GM18505 (cell line): ENCODE measurements at regions not wholly inside any gene's neighbourhood (a gene's known extent, or its start where the extent isn't known, plus 50 kb on each side); places are given as distances from the start of the nearest gene placed in this dataset.

Experiments
- ATAC-seq: cut with Tn5 transposase; IDR thresholded peaks from one replicate; pipeline ENCODE4 v1.9.1; 2021; ENCODE audit not compliant: unreplicated experiment
- POLR2A ChIP-seq: IDR thresholded peaks from 4 replicates; pipeline ENCODE4 v1.6.1; 2011; ENCODE audit warnings: borderline replicate concordance; ENCODE audit not compliant: insufficient read depth, insufficient read length; ENCODE audit errors: extremely low read depth

DNA sequence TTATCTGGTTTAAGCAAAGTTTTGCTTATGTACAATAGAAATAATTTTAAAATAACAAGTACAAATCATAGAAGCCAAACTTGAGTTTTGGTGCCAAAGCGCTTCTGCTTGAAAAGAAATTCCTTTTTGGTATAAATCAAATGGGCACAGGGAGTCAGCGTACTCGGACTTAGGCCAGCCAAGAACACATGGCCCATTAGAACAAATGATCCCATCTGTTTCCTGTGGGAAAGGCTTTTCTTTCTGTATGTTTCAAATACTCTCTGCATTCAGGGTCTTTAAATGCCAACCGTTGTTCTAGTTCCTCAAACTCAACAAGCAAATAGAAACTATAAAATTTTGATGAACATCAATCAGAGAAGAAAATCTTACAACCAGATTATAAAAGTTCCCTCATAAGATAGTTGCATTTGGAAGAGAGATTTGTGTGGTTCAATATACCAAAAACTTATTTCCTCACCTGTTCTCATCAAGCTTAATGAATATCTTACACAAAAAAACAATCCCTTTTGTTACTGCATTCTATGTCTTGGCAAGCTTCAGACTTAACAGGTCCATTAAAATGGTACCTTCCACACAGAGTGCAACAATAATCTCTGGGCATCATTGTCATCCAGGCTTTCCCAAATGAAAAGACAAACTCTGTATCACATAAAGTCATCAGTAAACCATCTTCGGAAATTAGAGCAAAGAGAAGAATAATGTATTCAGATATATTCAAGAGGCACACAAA lies 739.8 kb upstream of the API5 start:
- TF ChIP-seq POLR2A = no peak
- no peak for ATAC-seq

DNA sequence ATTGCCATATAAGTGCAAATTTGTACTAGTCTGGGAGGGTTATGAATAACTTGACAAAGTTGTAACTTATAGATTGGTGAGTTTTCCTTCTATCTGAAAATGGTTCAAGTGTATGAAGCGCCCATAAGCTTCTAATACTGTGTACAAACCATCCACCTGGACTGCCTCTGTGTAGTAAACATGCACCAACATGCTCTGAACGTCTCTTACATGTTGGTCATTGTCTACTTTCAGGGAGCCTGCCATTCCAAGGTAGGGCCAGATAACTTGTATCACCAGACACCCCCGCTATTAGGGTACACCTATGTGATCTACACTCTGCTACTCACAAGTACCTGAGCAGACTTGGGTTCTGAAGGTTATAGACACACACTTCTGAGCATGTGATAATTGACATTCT lies 735.5 kb upstream of the API5 start:
- no peak for TF ChIP-seq POLR2A
- ATAC-seq = no peak

DNA sequence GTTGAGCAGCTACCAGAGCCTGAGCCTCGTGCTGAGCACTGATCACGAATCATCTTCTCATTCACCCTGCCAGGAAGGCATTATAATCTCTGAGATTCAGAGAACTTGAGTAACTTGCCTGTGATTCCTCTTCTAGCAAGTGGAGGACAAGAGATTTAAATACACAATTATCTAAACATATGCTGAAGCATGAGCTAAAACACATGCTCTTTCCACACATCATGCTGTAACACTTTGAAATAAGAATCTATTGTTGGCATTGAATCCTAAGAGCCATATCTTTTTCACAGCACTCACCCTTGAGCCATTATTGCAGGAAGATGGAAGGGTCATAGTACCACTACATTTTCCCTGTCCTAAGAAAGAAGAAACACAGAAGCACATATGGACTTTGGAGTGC lies 722.5 kb upstream of the API5 start:
- ATAC-seq = no peak
- no peak for TF ChIP-seq POLR2A

DNA sequence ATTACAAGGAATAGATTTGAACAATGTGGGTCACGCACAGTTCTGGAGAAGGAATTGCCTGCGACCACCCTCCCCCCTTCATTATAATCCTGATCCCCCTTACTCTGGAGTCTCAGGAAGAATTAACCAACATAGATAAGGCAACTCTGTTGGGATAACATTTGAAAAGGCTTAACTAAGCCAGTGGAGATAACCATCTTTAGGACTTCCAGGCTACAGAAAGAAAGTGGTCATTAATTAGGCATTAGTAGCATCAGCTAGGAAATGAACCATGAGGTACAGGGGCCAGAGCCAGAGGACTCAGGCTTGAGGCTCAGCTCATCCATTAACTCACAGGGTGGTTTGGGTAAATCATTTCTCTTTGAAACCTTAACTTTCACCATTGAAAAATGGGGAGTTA lies 720.0 kb upstream of the API5 start:
- ATAC-seq = no peak
- no peak for TF ChIP-seq POLR2A

DNA sequence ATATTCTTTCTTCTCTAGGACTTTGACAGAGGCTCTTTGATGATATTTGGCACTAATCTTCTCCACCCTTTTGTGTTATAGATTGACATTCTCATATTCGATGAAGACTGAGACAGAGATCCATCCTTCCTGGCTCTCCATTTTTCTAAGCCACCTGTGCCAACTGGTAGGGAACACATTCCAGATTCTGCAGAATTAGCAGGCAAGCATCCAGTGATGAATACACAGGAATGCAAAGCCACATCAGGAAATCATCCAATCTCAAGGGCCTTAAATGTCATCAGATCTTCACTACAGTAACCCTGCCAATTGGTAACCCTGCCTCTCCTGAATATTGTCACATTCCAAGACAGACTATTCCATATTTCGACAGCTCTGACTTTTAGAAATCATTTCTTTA lies 718.4 kb upstream of the API5 start:
- no peak for ATAC-seq
- TF ChIP-seq POLR2A = no peak

DNA sequence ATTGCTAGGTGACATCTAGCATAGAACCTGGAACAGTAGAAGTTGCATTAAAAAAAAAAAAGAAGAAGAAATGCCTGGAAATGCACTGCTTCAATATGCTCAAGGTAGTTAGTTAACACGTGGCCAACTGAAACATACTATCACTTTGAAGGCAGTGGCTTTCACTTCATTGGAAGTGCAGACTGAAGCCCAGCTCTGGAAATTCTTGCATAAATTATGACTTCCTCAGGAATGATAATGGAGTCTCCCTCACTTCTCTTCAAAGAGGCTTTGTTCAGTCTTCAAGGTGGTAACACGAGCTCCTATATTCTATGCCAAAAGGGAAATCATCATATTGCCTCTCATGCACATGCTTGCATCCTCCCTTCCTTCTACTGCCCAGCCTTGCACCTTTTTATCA lies 715.9 kb upstream of the API5 start:
- no peak for TF ChIP-seq POLR2A
- no peak for ATAC-seq

DNA sequence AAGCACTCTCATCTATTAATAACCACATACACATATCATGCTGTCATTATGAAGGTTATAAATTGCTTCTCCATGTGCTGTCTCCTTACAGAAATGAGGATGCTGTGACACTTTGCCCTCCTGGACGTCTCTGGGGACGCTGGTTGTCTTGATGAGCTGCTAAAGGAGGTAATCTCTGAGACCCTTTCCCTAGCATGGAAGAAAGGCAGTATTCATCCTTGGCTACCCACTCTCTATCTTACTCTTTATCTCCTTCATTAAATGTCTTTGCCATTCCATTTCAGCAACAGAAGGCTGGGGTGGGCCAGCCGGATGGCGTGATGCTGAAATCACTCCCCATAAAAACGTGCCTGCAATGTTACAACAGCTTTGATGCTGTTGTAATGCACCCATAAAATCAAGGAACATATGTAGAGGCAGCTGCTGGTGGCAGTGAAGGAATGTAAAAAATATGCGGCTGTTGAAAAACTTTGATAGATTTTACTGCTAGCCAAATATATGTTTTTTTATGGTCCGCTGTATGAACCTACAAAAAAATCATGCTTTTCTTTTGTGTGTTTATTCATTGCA lies 715.1 kb upstream of the API5 start:
- no peak for TF ChIP-seq POLR2A
- ATAC-seq = no peak

DNA sequence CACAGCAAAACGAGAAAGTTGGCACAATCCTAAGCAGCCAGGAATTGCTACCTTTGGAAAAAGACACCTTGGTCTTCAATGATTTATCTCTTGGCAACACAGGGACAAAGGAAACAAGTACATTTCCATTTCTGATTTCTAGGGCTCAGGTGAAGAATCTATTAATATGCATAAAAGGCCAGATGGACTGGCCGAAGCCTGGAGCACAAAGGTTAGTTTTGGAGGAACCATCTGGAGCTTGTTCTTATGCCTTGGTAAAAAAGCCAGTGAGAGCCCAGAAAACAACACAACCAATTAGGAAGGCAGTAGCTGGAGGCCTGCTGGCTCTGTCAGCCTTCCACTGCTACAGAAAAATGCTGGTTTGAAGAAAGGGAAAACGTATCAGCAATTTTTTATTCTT lies 713.5 kb upstream of the API5 start:
- TF ChIP-seq POLR2A = no peak
- no peak for ATAC-seq

DNA sequence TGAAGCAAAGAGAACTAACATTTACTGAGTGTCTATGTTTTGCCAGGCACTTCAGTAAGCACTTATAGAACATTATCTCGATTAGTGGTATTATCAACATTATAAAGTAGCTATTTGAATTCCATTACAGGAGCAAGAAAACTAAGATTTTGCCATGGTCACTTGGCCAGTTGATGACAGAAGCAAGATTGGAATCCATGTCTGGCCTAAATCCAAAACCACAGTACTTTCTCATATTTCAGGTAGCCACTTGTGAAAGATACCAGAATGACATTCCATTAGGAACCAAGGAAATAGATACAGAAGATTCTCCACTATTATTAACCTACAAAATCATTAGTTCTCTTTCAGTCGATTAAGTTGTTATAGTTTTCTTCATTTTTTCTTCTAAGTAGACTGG lies 691.0 kb upstream of the API5 start:
- no peak for ATAC-seq
- TF ChIP-seq POLR2A = no peak

DNA sequence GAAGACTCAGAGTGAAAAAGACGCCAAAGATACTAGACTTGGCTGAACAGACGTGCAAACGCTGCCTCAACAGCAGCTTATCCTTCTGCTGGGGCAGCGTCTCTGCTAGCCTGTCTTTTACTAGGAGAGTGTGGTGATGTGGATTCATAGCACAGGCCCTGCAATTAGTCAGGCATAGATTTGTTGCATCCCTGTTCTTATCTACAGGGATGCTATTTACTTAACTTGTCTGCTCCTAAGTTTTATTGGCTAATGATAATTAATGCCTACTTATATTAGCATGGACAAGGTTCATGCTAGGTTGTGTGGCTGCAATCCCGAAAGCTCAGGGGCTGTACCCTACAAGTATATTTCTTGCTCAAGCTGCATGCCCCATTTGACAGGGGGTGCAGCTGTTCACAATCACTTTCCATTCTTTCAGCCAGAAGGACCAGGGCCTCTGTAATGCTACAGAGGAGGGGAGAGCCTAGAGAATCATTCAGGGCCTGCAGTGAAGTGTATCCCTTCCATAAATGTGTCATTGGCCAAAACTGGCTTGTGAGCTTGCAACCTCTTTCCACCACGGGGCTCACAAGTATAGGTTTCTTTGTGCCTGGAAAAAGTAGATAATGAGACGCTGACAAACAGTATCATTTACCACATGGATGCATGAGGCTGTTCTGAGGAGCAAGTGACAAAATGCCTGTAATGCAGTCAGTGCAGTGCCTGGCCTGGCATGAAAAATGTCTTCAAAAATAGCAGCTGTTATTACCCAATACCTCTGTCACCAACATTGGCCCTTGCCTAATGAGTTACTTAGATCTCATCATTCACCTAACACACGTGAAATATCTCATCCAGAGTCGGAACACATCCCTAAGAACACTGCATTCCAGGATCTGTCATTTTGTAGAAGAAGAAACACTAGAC lies 685.8 kb upstream of the API5 start:
- no peak for ATAC-seq
- no peak for TF ChIP-seq POLR2A

DNA sequence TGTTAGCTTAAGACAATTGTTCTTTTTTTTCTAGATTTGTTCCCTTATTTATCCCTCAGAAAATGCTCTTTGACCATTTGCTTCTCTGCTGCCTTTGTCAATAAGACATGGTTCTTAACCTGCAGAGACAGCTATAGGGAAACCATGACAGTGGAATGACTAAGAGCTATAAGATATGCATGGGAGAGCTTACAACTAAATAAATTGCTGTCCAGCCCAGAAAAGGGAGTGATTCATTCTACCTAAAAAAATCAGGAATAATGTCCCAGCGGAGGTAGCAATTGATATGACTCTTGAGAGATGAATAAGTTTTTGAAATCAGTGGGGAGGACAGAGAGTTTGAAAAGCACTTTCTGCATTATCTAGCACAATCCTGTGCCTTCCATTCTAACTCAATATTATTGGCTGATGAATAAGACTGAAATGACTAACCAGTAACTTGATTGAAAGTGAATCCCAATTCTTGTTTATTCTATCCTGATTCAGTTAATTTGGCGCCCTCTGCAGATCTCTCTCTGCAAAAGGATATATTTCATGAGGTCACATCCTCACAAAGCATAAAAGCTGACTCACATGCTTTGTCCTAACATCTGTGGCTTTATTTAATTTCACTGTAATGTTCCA lies 680.5 kb upstream of the API5 start:
- no peak for ATAC-seq
- TF ChIP-seq POLR2A = no peak

DNA sequence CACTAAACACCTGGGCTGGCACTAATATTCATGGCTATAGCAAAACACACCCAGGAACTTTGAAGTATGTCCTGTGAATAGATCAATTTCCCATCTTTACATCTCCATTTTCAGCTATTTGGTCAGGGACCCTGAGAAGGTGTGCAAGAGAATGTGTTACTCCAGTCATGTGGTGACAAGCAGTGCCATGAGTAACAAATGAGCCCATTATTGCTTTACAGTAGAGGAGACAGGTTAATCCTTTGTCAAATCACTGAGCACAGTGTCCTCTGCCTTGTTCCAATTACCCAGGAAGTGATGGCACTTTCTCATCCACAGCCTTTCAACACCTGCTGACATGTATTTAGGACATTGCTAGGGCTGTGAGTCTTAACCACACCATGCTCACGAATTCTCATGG lies 664.8 kb upstream of the API5 start:
- TF ChIP-seq POLR2A = no peak
- no peak for ATAC-seq

DNA sequence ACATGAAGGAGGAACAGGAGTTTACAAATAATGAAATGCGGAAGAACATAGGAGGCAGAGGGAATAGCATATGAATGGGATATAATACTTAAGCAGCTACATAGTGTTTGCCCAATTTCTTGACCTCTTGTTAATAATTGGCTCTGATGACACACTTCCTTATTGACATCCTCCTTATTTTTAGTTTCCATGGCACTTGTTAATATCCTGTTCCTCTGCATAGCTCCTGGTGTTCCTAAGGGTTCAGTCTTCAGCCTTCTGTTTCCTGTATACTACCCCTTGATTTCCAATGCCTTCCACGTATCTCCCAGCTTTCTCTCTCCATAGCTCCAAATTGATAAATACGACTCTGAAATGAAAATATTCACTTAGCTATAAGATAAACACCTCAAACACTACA lies 663.8 kb upstream of the API5 start:
- no peak for ATAC-seq
- TF ChIP-seq POLR2A = no peak
